Lung (tissue), 11 donors: ENCODE measurements at regions not wholly inside any gene's neighbourhood (a gene's known extent, or its start where the extent isn't known, plus 50 kb on each side); places are given as distances from the start of the nearest gene placed in this dataset.

Source experiments
- ATAC-seq: fragments of 200-7000 bp; cut with Tn5 transposase; one replicate; pipeline ENCODE4 v1.9.1; 2020; ENCODE audit warnings: moderate number of reproducible peaks; ENCODE audit not compliant: insufficient read depth, low FRiP score
- DNase-seq, 3 donors: peaks; one replicate each; pipeline ENCODE4 v3.0.0-alpha.2; 2013 to 2017
- H3K27ac ChIP-seq, 2 donors: one replicate each; pipeline ENCODE4 v1.5.1; 2013; ENCODE audit warnings: mild to moderate bottlenecking in 2 of 2, moderate library complexity in 2 of 2, control low read depth in 1 of 2, inconsistent platforms in 1 of 2, low read depth in 1 of 2, low read length in 1 of 2
- H3K27me3 ChIP-seq, 3 donors: one replicate each; pipeline ENCODE4 v1.5.1; 2013; ENCODE audit warnings: low read length in 2 of 3; ENCODE audit not compliant: control insufficient read depth in 3 of 3, insufficient read depth in 3 of 3
- H3K36me3 ChIP-seq, 4 donors: one replicate each; pipeline ENCODE4 v1.5.1; 2013; ENCODE audit warnings: low read length in 4 of 4, mild to moderate bottlenecking in 1 of 4, moderate library complexity in 1 of 4; ENCODE audit not compliant: control insufficient read depth in 4 of 4, insufficient read depth in 4 of 4
- H3K4me1 ChIP-seq, 5 donors: one replicate each; pipeline ENCODE4 v1.5.1; 2013; ENCODE audit warnings: low read length in 5 of 5, mild to moderate bottlenecking in 2 of 5, moderate library complexity in 1 of 5; ENCODE audit not compliant: control insufficient read depth in 5 of 5, insufficient read depth in 5 of 5
- H3K4me3 ChIP-seq: one replicate; pipeline ENCODE4 v1.5.1; 2013; ENCODE audit warnings: mild to moderate bottlenecking, control low read depth, moderate library complexity
- H3K9ac ChIP-seq, 2 donors: one replicate each; pipeline ENCODE4 v1.5.1; 2013; ENCODE audit warnings: low read length in 2 of 2, control low read depth in 1 of 2; ENCODE audit not compliant: insufficient read depth in 1 of 2
- H3K9me3 ChIP-seq, 4 donors: one replicate each; pipeline ENCODE4 v1.5.1; 2013; ENCODE audit warnings: low read length in 3 of 4, mild to moderate bottlenecking in 1 of 4, moderate library complexity in 1 of 4; ENCODE audit not compliant: control insufficient read depth in 4 of 4, insufficient read depth in 3 of 4
- WGBS, 2 donors: extraction: QIAGEN DNeasy Blood & Tissue Kit; methylation state at CpG; one replicate each; pipeline ENCODE4 v1.1.7; 2013; 5-methylcytosine and 5-hydroxymethylcytosine counted together
- TF ChIP-seq, protein P1 (sequence below): IDR thresholded peaks from 2 replicates; pipeline ENCODE4 v1.5.1; 2012; ENCODE audit warnings: mild to moderate bottlenecking; ENCODE audit errors: control extremely low read depth, extremely low read depth
- donor health status: control.
- donor health status: control.
- donor health status: Bipolar disorder and iron deficiency.
- donor health status: healthy.
- donor health status: DM: yes; HTN: yes; CAD: no.

DNA sequence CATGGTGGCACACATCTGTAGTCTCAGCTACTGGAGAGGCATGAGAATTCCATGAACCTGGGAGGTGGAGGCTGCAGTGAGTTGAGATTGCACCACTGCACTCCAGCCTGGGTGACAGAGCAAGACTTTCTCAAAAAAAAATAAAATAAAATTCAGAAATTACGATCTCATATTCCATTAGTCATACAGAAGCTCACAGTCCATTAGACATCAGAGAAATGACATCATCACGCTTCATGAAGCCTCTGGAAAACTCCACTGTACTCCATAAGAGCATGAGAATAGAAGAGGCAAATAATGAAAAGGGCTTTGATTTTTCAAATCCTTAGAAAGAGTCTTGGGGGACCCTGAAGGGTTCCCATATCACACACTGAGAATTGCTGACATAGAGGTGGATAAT, 145.0 kb upstream of the MITF start:
- no peaks in the 10 kb centered on the region for H3K4me1 ChIP-seq
- H3K9ac ChIP-seq, result no peak overlapping the region
- no peaks in the 10 kb centered on the region for H3K9me3 ChIP-seq
- H3K27me3 ChIP-seq, result no peaks in the 10 kb centered on the region
- TF ChIP-seq, protein P1, sequence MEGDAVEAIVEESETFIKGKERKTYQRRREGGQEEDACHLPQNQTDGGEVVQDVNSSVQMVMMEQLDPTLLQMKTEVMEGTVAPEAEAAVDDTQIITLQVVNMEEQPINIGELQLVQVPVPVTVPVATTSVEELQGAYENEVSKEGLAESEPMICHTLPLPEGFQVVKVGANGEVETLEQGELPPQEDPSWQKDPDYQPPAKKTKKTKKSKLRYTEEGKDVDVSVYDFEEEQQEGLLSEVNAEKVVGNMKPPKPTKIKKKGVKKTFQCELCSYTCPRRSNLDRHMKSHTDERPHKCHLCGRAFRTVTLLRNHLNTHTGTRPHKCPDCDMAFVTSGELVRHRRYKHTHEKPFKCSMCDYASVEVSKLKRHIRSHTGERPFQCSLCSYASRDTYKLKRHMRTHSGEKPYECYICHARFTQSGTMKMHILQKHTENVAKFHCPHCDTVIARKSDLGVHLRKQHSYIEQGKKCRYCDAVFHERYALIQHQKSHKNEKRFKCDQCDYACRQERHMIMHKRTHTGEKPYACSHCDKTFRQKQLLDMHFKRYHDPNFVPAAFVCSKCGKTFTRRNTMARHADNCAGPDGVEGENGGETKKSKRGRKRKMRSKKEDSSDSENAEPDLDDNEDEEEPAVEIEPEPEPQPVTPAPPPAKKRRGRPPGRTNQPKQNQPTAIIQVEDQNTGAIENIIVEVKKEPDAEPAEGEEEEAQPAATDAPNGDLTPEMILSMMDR, result no peak
- H3K36me3 ChIP-seq, result no peaks in the 10 kb centered on the region
- WGBS, 2 donors, result 93 to 95% methylated on average over 2 of the region's 2 CpGs
- no peak overlapping the region for H3K4me3 ChIP-seq
- no peak for ATAC-seq
- no peak for DNase-seq
- H3K27ac ChIP-seq, result no peak overlapping the region

GRCh38 chr3:69591164-69591736, 148.0 kb upstream of the MITF start:
- TF ChIP-seq, protein P1, result no peak
- Histone ChIP-seq H3K4me3 (no peak overlapping the region), H3K9me3 (peaks cover 0 to 8% (median 2%) of the 10 kb centered on the region in 4 donors), H3K9ac (no peak overlapping the region), H3K27me3 (no peaks in the 10 kb centered on the region), H3K36me3 (no peaks in the 10 kb centered on the region), H3K27ac (no peak overlapping the region), H3K4me1 (no peaks in the 10 kb centered on the region)
- DNase-seq (no peak), ATAC-seq (no peak)
- whole genome bisulfite sequencing, 2 donors, result 84 to 86% methylated on average over 4 of the region's 4 CpGs

DNA sequence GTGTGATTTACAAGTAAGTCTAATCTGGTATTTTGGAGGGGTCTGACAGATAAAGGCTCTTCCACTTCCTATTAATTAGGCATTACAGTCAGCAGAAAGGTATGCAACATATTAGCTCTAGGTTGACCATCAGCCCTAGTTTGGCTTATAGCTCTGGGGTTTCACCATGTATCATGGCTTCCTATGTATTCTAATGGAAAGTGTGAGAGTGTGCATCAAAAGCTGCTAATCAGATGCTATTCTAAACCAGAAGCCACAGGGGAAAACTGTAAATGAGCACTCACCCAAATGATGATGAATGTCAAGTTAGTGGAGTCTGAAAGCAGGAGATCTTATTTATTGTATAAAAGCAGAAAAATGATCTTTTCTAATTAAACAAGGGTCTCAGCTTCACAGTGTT, 149.2 kb upstream of the MITF start:
- Histone ChIP-seq H3K36me3 (no peaks in the 10 kb centered on the region), H3K27me3 (no peaks in the 10 kb centered on the region), H3K9ac (no peak overlapping the region), H3K9me3 (peaks cover 0 to 8% (median 5%) of the 10 kb centered on the region in 4 donors), H3K4me3 (no peak overlapping the region), H3K4me1 (no peaks in the 10 kb centered on the region), H3K27ac (no peak overlapping the region)
- ATAC-seq (no peak), DNase-seq (no peak)
- TF ChIP-seq, protein P1, result no peak

GRCh38 chr3:69588170-69588569, 151.1 kb upstream of the MITF start:
- WGBS, 2 donors, result 88 to 96% methylated on average over 2 of the region's 2 CpGs
- Histone ChIP-seq H3K27me3 (no peaks in the 10 kb centered on the region), H3K9ac (no peak overlapping the region), H3K4me3 (no peak overlapping the region), H3K27ac (no peak overlapping the region), H3K4me1 (no peaks in the 10 kb centered on the region), H3K9me3 (peaks cover 0 to 8% (median 5%) of the 10 kb centered on the region in 4 donors), H3K36me3 (no peaks in the 10 kb centered on the region)
- TF ChIP-seq, protein P1, result no peak
- DNase-seq (no peak), ATAC-seq (no peak)
